ENCODE measurements at regions not wholly inside any gene's neighbourhood (a gene's known extent, or its start where the extent isn't known, plus 50 kb on each side); places are given as distances from the start of the nearest gene placed in this dataset.
"Not testable (repeated sequence)": the region's sequence is repeated elsewhere in the genome, so short reads cannot be mapped to it uniquely, and the experiment has no call there.

- H3K4me1 ChIP-seq = no peaks in the 10 kb centered on the region
- no peaks in the 10 kb centered on the region for H3K36me3 ChIP-seq (replicated peaks)
- no peaks in the 10 kb centered on the region; the same call in 1 of the 2 replicates for H3K9me3 ChIP-seq
- H3K4me3 ChIP-seq = no peak overlapping the region
- DNase-seq (ENCODE audit: low spot score in 2 of 2) = no peak
- H3K27me3 ChIP-seq (ENCODE audit: low read depth) = no peaks in the 10 kb centered on the region
- in situ Hi-C loops (cut with MboI; ENCODE audit: low sequenced_read_pairs) = no loop called here
These were observed 365.4 kb upstream of the C16orf82 start for GRCh38 chr16:26701243-26701886.

GRCh38 chr16:26705346-26705745 is 361.4 kb upstream of the C16orf82 start:
- H3K4me3 ChIP-seq = no peak overlapping the region
- no peaks in the 10 kb centered on the region for H3K36me3 ChIP-seq (replicated peaks)
- H3K4me1 ChIP-seq = no peaks in the 10 kb centered on the region
- in situ Hi-C loops (cut with MboI; ENCODE audit: low sequenced_read_pairs) = no loop called here
- H3K9me3 ChIP-seq = no peaks in the 10 kb centered on the region; the same call in 1 of the 2 replicates
- DNase-seq (ENCODE audit: low spot score in 2 of 2) = no peak
- H3K27me3 ChIP-seq (ENCODE audit: low read depth) = no peaks in the 10 kb centered on the region

GRCh38 chr16:26708428-26708827 is 358.3 kb upstream of the C16orf82 start:
- Histone ChIP-seq H3K4me1 (no peaks in the 10 kb centered on the region), H3K4me3 (no peak overlapping the region), H3K27me3 (ENCODE audit: low read depth) (no peaks in the 10 kb centered on the region), H3K36me3 (replicated peaks) (no peaks in the 10 kb centered on the region), H3K9me3 (no peaks in the 10 kb centered on the region; the same call in 1 of the 2 replicates)
- in situ Hi-C loops (cut with MboI; ENCODE audit: low sequenced_read_pairs) = no loop called here
- no peak for DNase-seq (ENCODE audit: low spot score in 2 of 2)

- no peaks in the 10 kb centered on the region for H3K36me3 ChIP-seq (replicated peaks)
- no peaks in the 10 kb centered on the region for H3K27me3 ChIP-seq (ENCODE audit: low read depth)
- no peaks in the 10 kb centered on the region for H3K4me1 ChIP-seq
- no peaks in the 10 kb centered on the region for H3K9me3 ChIP-seq
- no peak overlapping the region for H3K4me3 ChIP-seq
- in situ Hi-C loops (cut with MboI; ENCODE audit: low sequenced_read_pairs) = no loop called here
- no peak for DNase-seq (ENCODE audit: low spot score in 2 of 2)
These were observed 357.6 kb upstream of the C16orf82 start for GRCh38 chr16:26709175-26709574.

GRCh38 chr16:26709754-26710153 is 357.0 kb upstream of the C16orf82 start:
- in situ Hi-C loops (cut with MboI; ENCODE audit: low sequenced_read_pairs) = no loop called here

GRCh38 chr16:26710450-26710849 is 356.3 kb upstream of the C16orf82 start:
- Histone ChIP-seq H3K4me3 (no peak overlapping the region), H3K9me3 (no peaks in the 10 kb centered on the region), H3K4me1 (no peaks in the 10 kb centered on the region), H3K36me3 (replicated peaks) (no peaks in the 10 kb centered on the region), H3K27me3 (ENCODE audit: low read depth) (no peaks in the 10 kb centered on the region)
- no peak for DNase-seq (ENCODE audit: low spot score in 2 of 2)
- in situ Hi-C loops (cut with MboI; ENCODE audit: low sequenced_read_pairs) = no loop called here

More at GRCh38 chr16:26709754-26710153, 357.0 kb upstream of the C16orf82 start:
- Histone ChIP-seq H3K9me3 (no peaks in the 10 kb centered on the region), H3K4me1 (no peaks in the 10 kb centered on the region), H3K27me3 (ENCODE audit: low read depth) (no peaks in the 10 kb centered on the region), H3K4me3 (no peak overlapping the region), H3K36me3 (replicated peaks) (no peaks in the 10 kb centered on the region)
- no peak for DNase-seq (ENCODE audit: low spot score in 2 of 2)

- no peak for DNase-seq (ENCODE audit: low spot score in 2 of 2)
- Histone ChIP-seq H3K4me3 (no peak overlapping the region), H3K4me1 (no peaks in the 10 kb centered on the region), H3K27me3 (ENCODE audit: low read depth) (no peaks in the 10 kb centered on the region), H3K9me3 (no peaks in the 10 kb centered on the region), H3K36me3 (replicated peaks) (no peaks in the 10 kb centered on the region)
- in situ Hi-C loops (cut with MboI; ENCODE audit: low sequenced_read_pairs) = no loop called here
These were observed 353.9 kb upstream of the C16orf82 start for GRCh38 chr16:26712876-26713275.

- Histone ChIP-seq H3K4me3 (no peak overlapping the region), H3K4me1 (no peaks in the 10 kb centered on the region), H3K27me3 (ENCODE audit: low read depth) (no peaks in the 10 kb centered on the region), H3K36me3 (replicated peaks) (no peaks in the 10 kb centered on the region), H3K9me3 (no peaks in the 10 kb centered on the region)
- DNase-seq (ENCODE audit: low spot score in 2 of 2) = no peak
- in situ Hi-C loops (cut with MboI; ENCODE audit: low sequenced_read_pairs) = no loop called here
These were observed 350.8 kb upstream of the C16orf82 start for GRCh38 chr16:26715969-26716368.

GRCh38 chr16:26717826-26718225 is 348.9 kb upstream of the C16orf82 start:
- H3K4me3 ChIP-seq = no peak overlapping the region
- no peaks in the 10 kb centered on the region for H3K4me1 ChIP-seq
- H3K36me3 ChIP-seq (replicated peaks) = no peaks in the 10 kb centered on the region
- in situ Hi-C loops (cut with MboI; ENCODE audit: low sequenced_read_pairs) = no loop called here
- no peaks in the 10 kb centered on the region for H3K27me3 ChIP-seq (ENCODE audit: low read depth)
- H3K9me3 ChIP-seq = no peaks in the 10 kb centered on the region
- DNase-seq (ENCODE audit: low spot score in 2 of 2) = no peak

GRCh38 chr16:26721290-26721689 is 345.4 kb upstream of the C16orf82 start:
- Histone ChIP-seq H3K9me3 (no peaks in the 10 kb centered on the region), H3K27me3 (ENCODE audit: low read depth) (no peaks in the 10 kb centered on the region), H3K4me1 (no peaks in the 10 kb centered on the region), H3K4me3 (no peak overlapping the region), H3K36me3 (replicated peaks) (no peaks in the 10 kb centered on the region)
- no peak for DNase-seq (ENCODE audit: low spot score in 2 of 2)
- in situ Hi-C loops (cut with MboI; ENCODE audit: low sequenced_read_pairs) = no loop called here

- in situ Hi-C loops (cut with MboI; ENCODE audit: low sequenced_read_pairs); H3K27me3 ChIP-seq (ENCODE audit: low read depth); H3K9me3 ChIP-seq; DNase-seq (ENCODE audit: low spot score in 2 of 2); H3K36me3 ChIP-seq (replicated peaks); H3K4me3 ChIP-seq; H3K4me1 ChIP-seq: not testable (repeated sequence)
These were observed 344.8 kb upstream of the C16orf82 start for GRCh38 chr16:26721957-26722356.

GRCh38 chr16:26724189-26724588 is 342.5 kb upstream of the C16orf82 start:
- H3K4me3 ChIP-seq = no peak overlapping the region
- H3K27me3 ChIP-seq (ENCODE audit: low read depth) = no peaks in the 10 kb centered on the region
- no peaks in the 10 kb centered on the region for H3K9me3 ChIP-seq
- no peak for DNase-seq (ENCODE audit: low spot score in 2 of 2)
- no peaks in the 10 kb centered on the region for H3K4me1 ChIP-seq
- H3K36me3 ChIP-seq (replicated peaks) = no peaks in the 10 kb centered on the region
- in situ Hi-C loops (cut with MboI; ENCODE audit: low sequenced_read_pairs) = no loop called here

GRCh38 chr16:26727848-26728247 is 338.9 kb upstream of the C16orf82 start:
- Histone ChIP-seq H3K9me3 (no peaks in the 10 kb centered on the region), H3K36me3 (replicated peaks) (no peaks in the 10 kb centered on the region), H3K27me3 (ENCODE audit: low read depth) (no peaks in the 10 kb centered on the region), H3K4me3 (no peak overlapping the region), H3K4me1 (no peaks in the 10 kb centered on the region)
- in situ Hi-C loops (cut with MboI; ENCODE audit: low sequenced_read_pairs) = no loop called here
- DNase-seq (ENCODE audit: low spot score in 2 of 2) = no peak

- DNase-seq (ENCODE audit: low spot score in 2 of 2) = no peak
- in situ Hi-C loops (cut with MboI; ENCODE audit: low sequenced_read_pairs) = no loop called here
- Histone ChIP-seq H3K4me3 (no peak overlapping the region), H3K4me1 (no peaks in the 10 kb centered on the region), H3K27me3 (ENCODE audit: low read depth) (no peaks in the 10 kb centered on the region), H3K36me3 (replicated peaks) (no peaks in the 10 kb centered on the region), H3K9me3 (no peaks in the 10 kb centered on the region)
These were observed 336.7 kb upstream of the C16orf82 start for GRCh38 chr16:26729951-26730541.

GRCh38 chr16:26731729-26732128 is 335.0 kb upstream of the C16orf82 start:
- Histone ChIP-seq H3K36me3 (replicated peaks) (no peaks in the 10 kb centered on the region), H3K4me1 (no peaks in the 10 kb centered on the region), H3K9me3 (no peaks in the 10 kb centered on the region; the same call in 1 of the 2 replicates), H3K4me3 (no peak overlapping the region), H3K27me3 (ENCODE audit: low read depth) (no peaks in the 10 kb centered on the region)
- in situ Hi-C loops (cut with MboI; ENCODE audit: low sequenced_read_pairs) = no loop called here
- no peak for DNase-seq (ENCODE audit: low spot score in 2 of 2)
